GM18505 (cell line): ENCODE measurements at regions not wholly inside any gene's neighbourhood (a gene's known extent, or its start where the extent isn't known, plus 50 kb on each side); places are given as distances from the start of the nearest gene placed in this dataset.

Experiments used
- ATAC-seq: cut with Tn5 transposase; IDR thresholded peaks from one replicate; pipeline ENCODE4 v1.9.1; 2021; ENCODE audit not compliant: unreplicated experiment
- POLR2A ChIP-seq: IDR thresholded peaks from 4 replicates; pipeline ENCODE4 v1.6.1; 2011; ENCODE audit warnings: borderline replicate concordance; ENCODE audit not compliant: insufficient read depth, insufficient read length; ENCODE audit errors: extremely low read depth

GRCh38 chr5:118705959-118706667 is 282.2 kb downstream of the DTWD2 start:
- no peak for ATAC-seq
- no peak for TF ChIP-seq POLR2A

DNA sequence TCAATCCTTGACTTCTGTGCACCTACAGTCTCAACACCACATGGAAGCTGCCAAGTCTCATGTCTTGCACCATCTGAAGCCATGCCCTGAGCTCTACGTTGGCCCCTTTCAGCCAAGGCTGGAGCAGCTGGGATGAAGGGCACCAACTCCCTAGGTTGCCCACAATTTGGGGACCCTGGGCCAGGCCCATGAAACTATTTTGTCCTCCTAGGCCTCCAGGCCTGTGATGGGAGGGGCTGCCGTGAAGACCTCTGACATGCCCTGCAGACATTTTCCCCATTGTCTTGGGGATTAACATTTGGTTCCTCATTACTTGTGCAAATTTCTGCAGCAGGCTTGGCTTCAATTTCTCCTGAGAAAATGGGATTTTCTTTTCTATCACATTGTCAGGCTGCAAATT is 285.1 kb downstream of the DTWD2 start:
- ATAC-seq = no peak
- TF ChIP-seq POLR2A = no peak

DNA sequence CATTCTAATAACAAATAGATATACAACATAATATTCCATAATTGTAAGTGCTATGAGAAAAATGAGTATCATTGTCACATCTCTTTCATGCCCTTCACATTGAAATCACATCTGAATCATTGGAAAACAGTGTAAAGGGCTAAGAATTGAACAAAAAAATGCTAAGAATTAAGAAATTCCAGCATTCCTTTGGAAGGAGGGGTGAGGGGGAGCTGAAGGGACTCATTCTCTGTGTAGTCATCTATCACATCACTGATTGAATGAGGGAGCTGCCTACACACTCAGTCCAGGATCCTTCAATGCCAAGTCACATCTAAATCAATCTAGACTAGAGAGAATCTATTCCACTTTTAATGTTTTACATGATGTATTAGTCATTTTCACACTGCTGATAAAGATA is 286.6 kb downstream of the DTWD2 start:
- TF ChIP-seq POLR2A = no peak
- ATAC-seq = no peak

GRCh38 chr5:118700510-118700909 is 287.8 kb downstream of the DTWD2 start:
- no peak for ATAC-seq
- TF ChIP-seq POLR2A = no peak

DNA sequence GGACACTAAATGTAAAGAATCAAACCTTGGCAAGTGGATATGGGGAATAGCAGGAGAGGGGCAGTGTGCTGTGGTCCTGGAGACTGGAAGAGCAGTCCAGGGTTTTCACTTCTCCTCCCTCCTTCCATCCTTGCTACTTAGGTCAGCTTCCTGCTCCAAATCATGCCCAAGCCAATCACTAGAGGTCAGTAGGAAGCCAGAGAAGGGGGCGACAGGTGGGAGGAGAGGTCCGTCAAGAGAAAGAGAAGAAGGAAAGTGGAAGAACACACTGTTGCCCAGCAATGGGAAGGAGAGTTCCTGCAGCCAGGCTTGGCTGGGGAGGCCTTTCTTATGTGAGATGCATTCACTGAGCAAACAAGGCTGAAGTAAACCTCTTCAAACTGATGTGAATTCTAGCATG is 289.6 kb downstream of the DTWD2 start:
- TF ChIP-seq POLR2A = no peak
- no peak for ATAC-seq

DNA sequence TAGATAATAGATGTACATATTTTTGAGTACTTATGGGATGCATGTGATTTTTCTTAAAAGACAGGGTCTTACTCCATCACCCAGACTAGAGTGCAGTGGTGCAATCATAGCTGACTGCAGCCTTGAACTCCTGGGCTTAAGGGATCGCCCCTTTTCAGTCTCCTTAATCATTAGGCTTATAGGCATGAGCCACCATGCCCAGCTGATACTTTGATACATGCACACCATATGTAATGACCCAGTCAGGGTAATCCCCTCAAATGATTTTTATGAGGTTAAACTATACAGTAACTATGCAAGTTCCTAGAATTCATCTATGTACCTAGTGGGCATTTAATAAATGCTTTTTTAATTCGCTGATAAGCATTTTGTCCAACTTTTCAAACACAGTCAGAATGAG is 292.3 kb downstream of the DTWD2 start:
- no peak for TF ChIP-seq POLR2A

DNA sequence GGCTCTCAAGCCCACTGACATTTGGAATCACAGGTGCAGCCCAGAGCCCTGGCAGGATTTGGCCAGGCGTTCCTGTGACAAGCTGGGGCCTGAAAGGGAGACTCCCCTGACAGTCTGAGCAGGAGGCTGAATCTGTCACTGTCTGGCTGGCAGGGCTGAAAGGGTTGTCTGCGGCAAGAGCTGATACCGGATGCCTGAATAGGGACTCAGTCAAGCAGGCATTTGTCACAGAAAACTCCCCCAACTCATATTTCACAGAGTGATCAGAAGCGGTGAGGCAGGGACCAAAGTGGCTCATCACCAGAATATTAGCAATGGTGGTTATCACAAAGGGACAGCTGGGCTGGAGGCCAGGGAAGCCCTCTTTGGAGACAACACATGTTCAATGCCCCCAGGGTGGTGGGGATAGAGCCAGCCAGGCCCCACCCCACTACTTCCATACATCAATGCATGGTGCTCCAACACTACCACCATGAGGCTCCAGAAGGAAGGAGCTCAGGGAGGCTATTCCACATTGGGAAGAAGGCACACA is 295.5 kb downstream of the DTWD2 start:
- no peak for ATAC-seq
- TF ChIP-seq POLR2A = no peak

More for the DNA sequence above, 292.3 kb downstream of the DTWD2 start:
- no peak for ATAC-seq

- TF ChIP-seq POLR2A = no peak
- ATAC-seq = no peak
Observed at GRCh38 chr5:118687661-118688621, 300.4 kb downstream of the DTWD2 start.

DNA sequence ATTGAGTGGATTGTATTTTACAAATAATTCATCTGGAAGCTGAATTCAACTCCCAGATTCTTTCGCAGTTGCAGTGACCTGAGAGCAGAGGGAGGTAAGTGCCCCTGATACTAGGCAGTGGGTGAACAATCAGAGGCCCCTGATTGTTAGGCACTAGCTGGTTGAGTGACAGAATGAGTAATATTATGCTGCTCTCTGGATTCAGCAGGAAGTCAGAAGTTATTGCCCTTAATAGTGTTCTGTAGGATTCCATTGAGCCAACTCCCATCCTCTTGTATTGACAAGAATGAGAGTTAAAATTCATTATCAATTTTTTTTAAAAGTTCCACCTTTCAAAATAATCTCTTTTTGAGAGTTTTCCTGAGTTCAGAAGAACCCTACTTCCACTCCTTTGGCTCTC is 301.2 kb downstream of the DTWD2 start:
- no peak for TF ChIP-seq POLR2A
- ATAC-seq = no peak

DNA sequence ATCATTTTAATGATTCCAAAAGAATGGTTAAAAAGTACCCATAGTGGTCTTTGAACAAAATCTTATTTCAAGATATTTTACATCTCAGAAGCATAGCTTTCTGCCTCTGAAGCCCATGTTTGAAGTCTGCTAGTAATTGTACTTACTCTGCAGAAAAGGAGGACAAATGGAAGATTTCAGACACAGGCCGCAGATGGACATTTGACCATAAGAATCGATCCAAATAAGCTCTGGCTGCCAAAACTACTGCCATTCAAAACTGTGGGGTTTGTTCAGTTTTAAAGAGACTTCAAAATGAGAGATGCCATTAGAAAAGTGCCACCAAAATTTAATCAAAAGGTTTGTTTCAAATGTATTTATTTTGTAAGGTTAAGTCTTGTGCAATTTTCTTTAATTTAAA is 306.7 kb downstream of the DTWD2 start:
- TF ChIP-seq POLR2A = no peak
- no peak for ATAC-seq

DNA sequence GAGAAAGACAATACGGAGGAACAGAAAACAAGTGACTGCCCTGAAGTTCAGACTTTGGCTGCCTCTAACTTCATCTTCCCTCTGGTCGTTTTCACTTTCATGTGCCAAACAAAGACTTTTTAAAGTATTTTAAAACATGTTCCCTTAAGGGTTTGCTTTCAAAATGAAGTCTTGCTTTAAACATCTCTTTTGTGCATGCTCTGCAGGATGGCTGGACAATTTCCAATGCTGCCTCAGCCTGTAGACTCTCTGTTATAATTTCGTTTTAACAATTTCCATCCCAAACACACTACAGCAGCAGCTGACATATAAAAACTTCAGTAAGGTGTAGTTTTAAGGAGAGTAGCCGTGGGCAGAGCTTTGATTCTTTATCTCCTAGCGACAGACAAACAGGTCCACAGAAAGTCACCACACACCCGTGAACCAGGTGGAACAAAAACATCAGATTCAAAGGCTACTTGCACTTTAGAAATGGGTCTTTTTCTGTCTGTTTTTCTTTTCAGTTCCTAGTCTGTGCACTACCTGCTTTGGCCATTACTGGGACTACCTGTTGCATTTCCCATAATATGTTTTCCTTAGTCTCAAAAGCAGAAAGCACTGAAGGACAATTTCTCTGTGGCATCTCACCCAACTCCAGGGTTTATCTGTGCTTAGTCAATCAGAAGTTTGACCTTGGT is 308.9 kb downstream of the DTWD2 start:
- no peak for ATAC-seq

GRCh38 chr5:118678746-118679145 is 309.6 kb downstream of the DTWD2 start:
- no peak for TF ChIP-seq POLR2A
- ATAC-seq = no peak

More for the DNA sequence above, 308.9 kb downstream of the DTWD2 start:
- no peak for TF ChIP-seq POLR2A

- TF ChIP-seq POLR2A = no peak
- no peak for ATAC-seq
Observed at GRCh38 chr5:118675247-118675646, 313.1 kb downstream of the DTWD2 start.
